ENCODE measurements at regions not wholly inside any gene's neighbourhood (a gene's known extent, or its start where the extent isn't known, plus 50 kb on each side); places are given as distances from the start of the nearest gene placed in this dataset.

- no peaks in the 10 kb centered on the region for H4K20me1 ChIP-seq (ENCODE audit: insufficient read depth, low read length)
- H3K36me3 ChIP-seq (ENCODE audit: insufficient read depth, low read length) = no peaks in the 10 kb centered on the region
- no peak overlapping the region for H2AFZ ChIP-seq (ENCODE audit: low read length)
- no peak for TF ChIP-seq CTCF (IDR thresholded peaks at IDR 0.05; ENCODE audit: extremely low read depth, low read depth, low read length)
- no peaks in the 10 kb centered on the region for H3K9me3 ChIP-seq (ENCODE audit: low read depth, low read length)
- H3K4me1 ChIP-seq (ENCODE audit: insufficient read depth, low read length) = no peaks in the 10 kb centered on the region
- H3K27ac ChIP-seq (ENCODE audit: low read depth, low read length) = no peak overlapping the region
- no peaks in the 10 kb centered on the region for H3K27me3 ChIP-seq (ENCODE audit: insufficient read depth, low read length)
- no peak for DNase-seq (ENCODE audit: insufficient read length, low spot score, missing footprints)
- H3K79me2 ChIP-seq (ENCODE audit: insufficient read depth, low read length) = no peaks in the 10 kb centered on the region
- no peak overlapping the region for H3K4me3 ChIP-seq (ENCODE audit: insufficient read depth, low read length)
- no peak overlapping the region for H3K4me2 ChIP-seq (ENCODE audit: insufficient read depth, low read length)
These were observed 173.8 kb downstream of the VEGFA start for GRCh38 chr6:43943781-43944250.

DNA sequence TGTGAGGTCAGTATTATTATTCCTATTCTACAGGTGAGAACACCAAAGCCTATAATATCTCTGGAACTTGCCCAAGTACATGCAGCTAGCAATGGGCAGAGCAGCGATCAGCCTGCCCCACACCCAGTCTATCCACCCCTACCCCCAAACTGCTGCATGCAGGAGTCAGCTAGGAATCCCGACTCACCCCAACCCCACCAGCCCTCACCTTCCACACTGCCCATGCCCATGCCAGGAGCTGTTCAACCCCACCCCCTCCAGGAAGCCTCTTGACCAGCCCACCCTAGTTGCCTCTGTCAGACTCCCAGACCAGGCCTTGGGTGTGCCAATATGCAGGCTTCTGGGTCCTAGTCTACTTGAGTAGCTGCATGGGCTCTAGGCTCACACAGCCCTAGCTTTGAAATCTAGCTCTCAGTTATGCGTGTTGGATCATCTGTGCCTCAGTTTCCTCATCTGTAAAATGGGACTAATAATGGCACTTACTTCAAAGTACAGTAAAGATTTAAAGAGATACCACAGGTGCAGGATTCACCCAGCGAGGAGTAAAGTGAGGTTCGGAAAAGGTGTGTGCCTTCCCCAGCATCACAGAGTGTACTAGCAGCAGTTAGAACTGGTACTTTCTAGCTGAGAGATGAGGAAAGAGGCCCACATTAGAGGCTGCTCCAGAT is 173.2 kb downstream of the VEGFA start:
- Histone ChIP-seq H3K4me2 (ENCODE audit: insufficient read depth, low read length) (no peak overlapping the region), H2AFZ (ENCODE audit: low read length) (no peak overlapping the region), H3K27me3 (ENCODE audit: insufficient read depth, low read length) (no peaks in the 10 kb centered on the region), H3K36me3 (ENCODE audit: insufficient read depth, low read length) (no peaks in the 10 kb centered on the region), H4K20me1 (ENCODE audit: insufficient read depth, low read length) (no peaks in the 10 kb centered on the region), H3K27ac (ENCODE audit: low read depth, low read length) (no peak overlapping the region), H3K9me3 (ENCODE audit: low read depth, low read length) (no peaks in the 10 kb centered on the region), H3K4me1 (ENCODE audit: insufficient read depth, low read length) (no peaks in the 10 kb centered on the region), H3K79me2 (ENCODE audit: insufficient read depth, low read length) (no peaks in the 10 kb centered on the region), H3K4me3 (ENCODE audit: insufficient read depth, low read length) (no peak overlapping the region)
- DNase-seq (ENCODE audit: insufficient read length, low spot score, missing footprints) = no peak
- TF ChIP-seq CTCF (IDR thresholded peaks at IDR 0.05; ENCODE audit: extremely low read depth, low read depth, low read length) = no peak

- no peak overlapping the region for H3K4me2 ChIP-seq (ENCODE audit: insufficient read depth, low read length)
- H3K36me3 ChIP-seq (ENCODE audit: insufficient read depth, low read length) = no peaks in the 10 kb centered on the region
- H3K9me3 ChIP-seq (ENCODE audit: low read depth, low read length) = no peaks in the 10 kb centered on the region
- no peaks in the 10 kb centered on the region for H3K27me3 ChIP-seq (ENCODE audit: insufficient read depth, low read length)
- H3K79me2 ChIP-seq (ENCODE audit: insufficient read depth, low read length) = no peaks in the 10 kb centered on the region
- no peak for TF ChIP-seq CTCF (IDR thresholded peaks at IDR 0.05; ENCODE audit: extremely low read depth, low read depth, low read length)
- H3K4me1 ChIP-seq (ENCODE audit: insufficient read depth, low read length) = no peaks in the 10 kb centered on the region
- no peaks in the 10 kb centered on the region for H4K20me1 ChIP-seq (ENCODE audit: insufficient read depth, low read length)
- H3K27ac ChIP-seq (ENCODE audit: low read depth, low read length) = no peak overlapping the region
- no peak for DNase-seq (ENCODE audit: insufficient read length, low spot score, missing footprints)
- no peak overlapping the region for H2AFZ ChIP-seq (ENCODE audit: low read length)
- H3K4me3 ChIP-seq (ENCODE audit: insufficient read depth, low read length) = no peak overlapping the region
These were observed 172.6 kb downstream of the VEGFA start for GRCh38 chr6:43942616-43943015.

DNA sequence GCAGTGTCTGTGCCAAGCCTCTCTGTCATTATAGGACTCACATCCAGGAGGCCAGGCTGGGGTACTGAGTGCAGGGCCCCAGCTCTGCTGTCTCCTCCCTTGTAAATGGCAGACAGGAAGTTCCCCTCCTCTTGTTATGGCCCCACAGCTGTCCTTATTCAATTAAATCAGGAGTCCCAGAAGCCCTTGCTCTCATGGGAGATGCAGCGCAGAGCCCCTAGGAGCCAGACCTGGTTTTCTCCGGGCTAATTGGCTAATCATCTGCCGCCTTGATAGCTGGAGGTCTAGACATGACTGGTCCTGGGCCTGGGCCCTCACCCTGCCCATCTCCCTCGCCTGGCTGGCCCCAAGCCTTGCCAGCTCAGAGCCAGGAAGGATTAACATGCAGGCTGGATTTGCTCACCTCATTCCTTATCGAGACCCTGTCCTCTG is 172.0 kb downstream of the VEGFA start:
- no peak overlapping the region for H3K27ac ChIP-seq (ENCODE audit: low read depth, low read length)

More for the DNA sequence above, 172.0 kb downstream of the VEGFA start:
- no peaks in the 10 kb centered on the region for H4K20me1 ChIP-seq (ENCODE audit: insufficient read depth, low read length)
- H3K79me2 ChIP-seq (ENCODE audit: insufficient read depth, low read length) = no peaks in the 10 kb centered on the region
- H2AFZ ChIP-seq (ENCODE audit: low read length) = no peak overlapping the region
- H3K4me1 ChIP-seq (ENCODE audit: insufficient read depth, low read length) = no peaks in the 10 kb centered on the region
- H3K4me2 ChIP-seq (ENCODE audit: insufficient read depth, low read length) = no peak overlapping the region
- no peaks in the 10 kb centered on the region for H3K36me3 ChIP-seq (ENCODE audit: insufficient read depth, low read length)
- peak; percentile 49 for DNase-seq (ENCODE audit: insufficient read length, low spot score, missing footprints)
- no peaks in the 10 kb centered on the region for H3K27me3 ChIP-seq (ENCODE audit: insufficient read depth, low read length)
- no peak overlapping the region for H3K4me3 ChIP-seq (ENCODE audit: insufficient read depth, low read length)
- no peaks in the 10 kb centered on the region for H3K9me3 ChIP-seq (ENCODE audit: low read depth, low read length)
- TF ChIP-seq CTCF (IDR thresholded peaks at IDR 0.05; ENCODE audit: extremely low read depth, low read depth, low read length) = no peak

Data from osteoblast (primary cell).